NCI-H446 (cell line): ENCODE measurements at regions not wholly inside any gene's neighbourhood (a gene's known extent, or its start where the extent isn't known, plus 50 kb on each side); places are given as distances from the start of the nearest gene placed in this dataset.
A peak's percentile ranks its signal among the peaks of the same experiment; 100 is the strongest.

Experiments
- DNase-seq, 2 experiments: peaks; one replicate each; lab custom pipeline; 2025; lab: John Stamatoyannopoulos, UW

DNA sequence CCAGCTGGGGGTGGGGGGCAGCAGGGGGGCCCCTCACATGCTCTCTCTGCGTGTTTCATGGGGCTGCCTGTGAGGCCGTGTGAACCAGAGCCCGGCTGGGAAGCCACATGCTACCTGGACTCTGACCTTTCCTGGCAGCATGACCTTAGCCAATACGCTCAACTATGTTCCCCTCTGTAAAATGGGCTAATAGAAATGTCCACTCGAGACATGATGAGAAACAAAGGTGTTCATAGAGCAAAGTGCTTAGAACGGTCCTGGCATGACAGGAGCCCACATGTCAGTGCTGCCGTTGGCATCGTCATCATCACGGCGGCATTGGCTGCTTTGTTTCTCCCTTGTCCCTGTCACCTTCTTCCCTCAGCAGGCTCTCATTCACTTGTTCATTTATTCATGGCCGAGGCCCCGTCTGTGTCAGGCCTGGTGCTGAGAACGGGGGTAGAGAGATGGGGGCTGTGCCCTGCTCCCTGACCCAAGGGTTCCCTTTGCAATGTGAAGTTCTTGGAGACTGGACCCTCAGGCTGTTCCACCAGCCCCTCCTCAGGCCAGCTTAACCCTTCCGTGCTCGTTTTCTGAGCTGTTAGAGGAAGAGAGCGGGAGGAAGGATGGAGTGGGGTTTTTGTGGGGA, 291.4 kb downstream of the SEC14L1 start:
- DNase-seq, result no peak

DNA sequence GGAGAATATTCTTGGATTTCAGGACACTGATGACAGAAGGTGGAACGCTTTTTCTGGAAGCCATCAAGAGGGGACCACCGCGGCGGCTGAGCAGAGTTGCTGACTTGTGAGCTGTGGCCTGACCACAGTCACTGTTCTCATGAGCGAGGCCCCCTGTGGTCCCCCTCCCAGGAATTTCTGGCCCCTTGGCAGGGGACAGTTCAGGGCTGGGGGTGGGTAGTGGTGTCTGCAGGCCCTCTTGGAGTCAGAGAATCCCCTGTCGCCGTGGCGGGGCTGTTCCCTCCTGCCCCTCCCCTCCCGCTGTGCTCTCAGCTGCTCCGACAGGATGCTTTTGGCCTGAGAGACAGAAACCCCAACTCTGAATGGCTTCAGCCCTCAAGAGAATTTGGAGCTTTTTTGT, 292.0 kb downstream of the SEC14L1 start:
- DNase-seq, result no peak

DNA sequence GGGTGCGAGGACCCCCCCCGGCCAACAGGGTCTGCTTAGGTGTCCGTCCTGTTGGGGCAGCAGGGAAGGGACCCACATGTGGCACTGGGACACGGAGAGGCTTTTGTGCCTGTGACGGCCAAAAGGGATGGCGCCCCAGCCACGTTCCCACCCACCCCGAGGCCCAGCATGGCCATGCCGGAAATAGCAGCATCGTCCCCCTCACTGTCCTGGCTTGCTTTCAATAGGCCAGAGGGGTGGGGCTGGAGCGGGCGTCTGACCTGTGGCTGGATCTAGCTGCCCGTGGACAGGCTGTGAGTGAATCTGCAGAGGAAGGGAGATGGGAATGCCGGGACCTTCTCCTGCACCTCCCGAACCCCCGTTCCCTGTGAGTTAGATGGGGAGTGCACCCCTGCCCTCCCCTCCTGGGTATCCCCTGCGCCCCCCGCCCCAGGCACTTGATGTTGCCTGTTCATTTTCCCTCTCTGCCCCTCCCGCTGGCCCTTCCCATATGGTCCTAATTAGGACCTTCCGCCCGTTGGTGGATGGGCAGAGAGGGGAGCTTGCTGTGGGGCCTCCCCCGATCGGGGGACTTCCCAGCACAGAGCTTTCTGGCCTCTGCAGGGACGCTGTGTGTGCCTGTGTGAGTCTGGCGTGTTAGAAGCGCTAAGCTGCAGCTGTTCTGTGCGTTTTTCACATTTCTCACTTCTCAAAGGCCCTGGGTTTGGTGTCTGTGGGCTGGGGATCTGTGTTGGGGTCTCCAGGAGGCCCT, 292.8 kb downstream of the SEC14L1 start:
- DNase-seq, result no peak

DNA sequence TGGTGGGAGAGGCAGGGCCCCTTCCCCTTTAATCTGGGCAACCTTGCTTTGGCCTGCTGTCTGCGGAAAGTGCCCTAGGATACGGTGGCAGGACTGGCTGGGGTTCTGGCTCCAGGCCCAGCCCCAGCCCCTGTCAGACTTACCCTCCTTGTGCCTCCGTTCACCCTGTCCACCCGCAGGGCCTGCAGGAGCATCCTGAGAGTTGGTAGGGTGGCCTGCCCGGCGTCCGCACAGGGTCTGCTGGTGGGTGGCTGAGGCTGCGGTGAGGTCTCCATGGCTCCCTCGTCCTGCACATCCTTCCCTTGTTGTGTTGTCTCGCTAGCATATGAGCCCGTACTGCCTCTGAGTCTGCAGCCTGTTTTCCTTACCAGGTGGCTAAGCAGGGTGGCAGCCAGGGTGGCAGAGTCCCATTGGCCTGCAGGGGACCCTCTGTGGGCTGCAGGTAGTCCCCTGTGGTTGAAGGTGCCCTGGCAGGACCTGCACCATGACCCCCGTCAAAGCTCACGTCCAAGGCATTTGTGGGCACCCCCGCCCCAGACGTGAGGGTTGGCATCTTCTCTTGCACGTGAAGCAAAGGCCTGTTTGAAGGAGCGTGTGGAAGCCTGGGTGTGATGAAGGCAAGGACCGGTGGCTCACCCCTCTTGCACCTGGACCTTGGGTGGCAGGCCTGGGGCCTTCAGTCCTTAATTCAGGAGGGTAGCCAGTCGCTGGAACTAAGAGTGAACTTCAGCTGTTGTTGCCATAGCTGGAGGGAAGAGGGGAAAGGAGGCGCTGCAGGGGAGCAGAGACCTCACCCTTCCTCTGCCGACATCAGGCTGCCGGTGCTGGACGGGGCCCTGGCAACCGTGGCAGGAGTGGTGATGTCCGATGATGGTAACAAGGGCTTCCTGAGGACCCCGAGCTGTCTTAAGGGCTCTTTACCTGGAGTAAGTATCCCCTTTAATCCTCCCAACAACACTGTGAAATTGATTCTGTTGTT, 293.7 kb downstream of the SEC14L1 start:
- DNase-seq, result no peak

DNA sequence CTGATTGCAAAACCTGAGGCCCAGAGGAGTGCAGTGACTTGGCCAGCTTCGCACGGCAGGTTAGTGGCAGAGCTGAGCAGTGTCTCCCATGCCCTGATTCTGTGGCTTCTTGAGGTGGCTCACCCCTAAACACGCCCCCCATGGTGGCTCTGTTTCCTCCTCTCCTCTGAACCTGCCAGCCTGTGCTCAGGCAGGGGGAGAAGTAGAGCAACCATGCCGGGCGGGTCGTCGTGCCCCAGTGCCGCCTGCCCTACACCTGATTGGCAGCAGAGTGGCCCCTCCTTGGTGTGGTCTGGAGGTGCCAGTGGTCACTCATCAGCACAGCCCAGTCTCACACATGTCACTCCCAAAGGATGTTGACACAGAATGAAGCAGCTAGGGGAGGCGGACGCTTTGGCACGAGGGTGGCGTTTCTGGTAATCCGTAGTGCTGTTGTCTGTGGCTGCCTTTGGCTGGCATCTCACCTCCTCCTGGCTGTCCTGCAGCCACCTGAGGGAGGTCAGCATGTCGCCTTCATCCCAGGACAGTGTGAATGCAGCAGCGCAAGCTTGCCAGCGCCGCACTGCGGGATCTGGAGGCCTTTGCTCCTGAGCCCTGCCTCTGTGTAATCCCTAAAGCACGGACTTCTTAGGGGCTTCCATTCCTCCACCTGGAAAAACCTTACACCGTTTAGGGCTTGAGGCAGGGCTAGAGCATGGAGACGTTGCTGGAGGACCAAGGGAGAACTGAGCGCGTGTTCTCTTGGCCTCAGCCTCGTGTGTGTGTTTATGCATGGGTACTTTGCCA, 294.7 kb downstream of the SEC14L1 start:
- no peak for DNase-seq

DNA sequence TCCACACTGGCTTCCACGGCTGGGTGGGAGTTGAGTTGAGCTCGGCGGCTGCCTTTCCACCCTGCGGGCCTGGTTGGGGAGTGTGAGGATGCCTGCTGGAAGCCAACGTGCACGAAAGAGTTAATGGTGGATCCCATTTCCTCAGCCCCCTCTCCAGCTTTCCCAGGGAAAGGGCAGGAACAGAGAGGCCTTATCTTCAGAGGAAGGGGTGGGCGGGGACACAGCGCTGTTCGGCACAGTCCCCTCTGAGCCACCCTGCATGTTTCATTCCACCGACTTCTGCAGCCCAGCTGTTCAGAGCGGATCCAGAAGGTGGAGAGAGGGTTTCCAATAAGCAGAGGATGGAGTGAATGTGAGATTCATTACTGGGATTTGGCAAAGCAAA, 295.3 kb downstream of the SEC14L1 start:
- peak; percentile 62 to 88 for DNase-seq

DNA sequence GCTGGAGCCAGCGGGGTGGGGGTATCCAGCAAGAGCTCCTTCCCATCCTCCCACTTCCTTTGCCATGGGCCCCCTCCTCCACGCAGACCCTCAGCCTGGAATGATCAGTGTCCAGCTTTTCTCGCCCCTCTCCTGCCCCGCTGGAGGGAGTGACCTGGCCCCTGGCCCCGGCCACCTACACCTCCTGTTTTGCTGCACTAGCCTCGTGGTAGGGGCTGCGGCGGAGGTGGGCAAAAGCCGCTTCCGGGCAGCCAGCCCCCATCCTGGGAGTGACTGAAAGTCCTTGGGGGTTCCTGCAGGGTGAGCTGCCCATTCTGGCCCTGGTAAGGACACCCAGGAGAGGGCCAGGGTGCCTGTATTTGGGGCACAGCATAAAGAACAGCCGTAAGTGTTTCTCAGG, 295.7 kb downstream of the SEC14L1 start:
- DNase-seq, result no peak

DNA sequence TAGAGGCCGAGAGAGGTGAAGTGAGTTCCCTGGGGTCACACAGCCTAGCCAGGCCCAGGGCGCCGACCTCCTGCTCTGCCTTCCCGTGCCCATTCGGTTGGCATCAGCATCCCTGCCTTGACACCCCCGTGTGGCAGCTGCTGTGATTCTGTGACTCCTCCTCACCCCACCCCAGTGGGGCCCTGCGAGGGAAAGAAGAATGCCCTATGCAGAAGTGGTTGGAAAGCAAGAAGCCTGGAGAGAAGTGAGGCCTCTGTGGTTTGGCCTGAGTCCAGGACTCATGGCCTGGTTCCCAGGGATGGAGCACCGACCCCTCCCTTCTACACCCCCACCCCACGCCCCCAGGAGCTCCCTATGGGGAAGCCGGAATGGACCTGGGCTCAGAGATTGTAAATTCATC, 296.2 kb downstream of the SEC14L1 start:
- peak; percentile 63 to 91 for DNase-seq

DNA sequence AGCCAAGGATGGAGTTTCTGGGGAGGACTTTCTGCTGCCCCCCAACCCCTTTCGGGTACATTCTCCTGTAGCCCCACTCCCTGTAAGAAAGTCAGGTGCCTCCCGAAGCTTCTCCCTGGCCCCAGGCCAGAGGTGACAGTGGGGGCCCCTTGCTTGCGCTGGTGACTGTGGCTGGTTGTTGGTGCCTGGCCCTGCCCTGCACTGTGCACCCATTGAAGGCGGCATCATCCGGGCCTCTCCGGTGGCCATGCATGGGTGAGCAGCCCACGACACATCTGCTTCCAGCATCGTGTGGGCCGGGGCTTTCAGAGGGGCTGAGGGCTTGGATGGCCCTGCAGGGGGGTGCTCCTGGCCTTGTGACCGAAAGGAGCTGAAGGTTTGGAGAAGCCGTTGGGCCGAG, 297.0 kb downstream of the SEC14L1 start:
- DNase-seq, result no peak

DNA sequence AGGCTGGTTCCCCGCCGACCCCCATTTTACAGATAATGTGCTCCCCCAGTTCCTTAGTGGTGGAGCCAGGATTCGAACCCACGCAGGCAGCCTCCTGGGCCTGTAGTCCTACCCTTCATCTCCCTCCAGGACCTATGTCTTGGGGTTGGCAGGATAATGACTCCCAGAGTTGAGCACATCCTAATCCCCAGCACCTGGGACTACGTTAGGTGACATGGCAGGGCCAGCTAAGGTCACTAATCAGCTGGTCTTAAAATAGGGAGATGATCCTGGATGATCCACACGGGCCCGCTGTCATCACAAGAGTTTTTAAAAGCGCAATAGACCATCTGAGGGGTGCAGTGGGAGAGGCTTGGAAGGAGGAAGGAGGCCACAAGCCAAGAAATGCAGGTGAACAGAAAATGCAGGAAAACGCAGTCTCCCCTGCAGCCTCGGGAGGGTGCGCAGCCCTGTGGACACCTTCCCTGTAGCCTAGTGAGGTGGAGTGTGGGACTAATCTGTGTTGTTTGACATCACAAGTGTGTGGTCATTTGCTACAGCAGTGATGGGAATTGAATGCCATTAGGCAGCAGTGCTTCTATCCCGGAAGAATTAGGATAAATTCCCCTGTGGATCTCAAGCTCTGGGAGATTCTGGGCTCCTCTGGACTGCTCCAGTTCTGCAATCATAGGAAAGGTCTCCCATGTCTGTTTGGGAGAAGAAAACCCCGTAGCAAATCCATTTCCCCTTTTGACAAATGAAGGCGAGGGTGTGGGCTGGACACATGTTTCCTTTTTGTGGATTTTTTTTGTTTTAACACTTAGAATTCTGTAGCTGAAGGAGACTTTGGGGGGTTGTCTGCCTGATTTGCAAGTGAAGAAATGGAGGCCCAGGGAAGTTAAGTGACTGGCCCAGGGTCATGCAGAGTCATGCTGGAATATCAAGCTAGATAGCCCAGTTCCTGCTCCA, 297.7 kb downstream of the SEC14L1 start:
- no peak for DNase-seq

DNA sequence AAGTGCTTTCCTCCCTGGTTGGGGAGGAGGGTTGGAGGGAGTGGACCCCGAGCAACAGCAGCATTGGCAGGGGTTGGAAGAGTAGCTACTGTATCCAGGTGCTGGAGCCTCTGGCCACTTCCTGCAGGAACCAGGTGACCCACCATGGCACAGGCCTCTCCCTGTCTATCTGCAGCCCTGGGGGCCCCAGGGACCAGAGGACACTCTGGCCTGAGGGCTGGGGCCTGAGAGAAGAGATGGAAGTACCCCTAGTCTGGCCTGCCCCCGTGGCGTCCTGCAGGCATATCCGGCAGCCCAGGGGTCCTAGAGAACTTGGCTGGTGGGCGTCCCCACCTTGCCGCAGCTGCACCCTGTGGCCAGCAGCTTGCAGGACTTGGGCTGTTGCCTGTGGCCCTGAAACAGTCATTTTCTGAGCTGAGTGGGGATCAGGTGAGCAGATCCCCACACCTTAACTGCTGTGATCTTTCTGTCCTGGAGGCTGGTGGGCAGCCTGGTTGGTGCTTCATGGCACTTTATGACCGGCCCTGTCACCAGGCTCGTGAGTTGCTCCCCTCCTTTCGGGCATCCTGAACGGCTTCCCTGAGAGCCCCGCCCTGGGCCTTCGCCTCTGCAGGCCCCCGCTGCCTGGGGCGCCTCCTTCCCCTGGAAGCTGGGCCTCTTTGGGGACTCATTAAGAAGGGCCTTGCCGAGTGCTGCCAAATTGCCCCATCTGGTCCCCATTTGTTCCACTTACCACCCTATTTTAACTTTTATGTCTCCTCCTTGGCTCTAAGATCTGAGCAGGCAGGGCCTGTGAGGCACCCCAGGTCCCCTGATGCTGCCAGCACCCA, 298.6 kb downstream of the SEC14L1 start:
- DNase-seq, result peak; percentile 28 to 75

DNA sequence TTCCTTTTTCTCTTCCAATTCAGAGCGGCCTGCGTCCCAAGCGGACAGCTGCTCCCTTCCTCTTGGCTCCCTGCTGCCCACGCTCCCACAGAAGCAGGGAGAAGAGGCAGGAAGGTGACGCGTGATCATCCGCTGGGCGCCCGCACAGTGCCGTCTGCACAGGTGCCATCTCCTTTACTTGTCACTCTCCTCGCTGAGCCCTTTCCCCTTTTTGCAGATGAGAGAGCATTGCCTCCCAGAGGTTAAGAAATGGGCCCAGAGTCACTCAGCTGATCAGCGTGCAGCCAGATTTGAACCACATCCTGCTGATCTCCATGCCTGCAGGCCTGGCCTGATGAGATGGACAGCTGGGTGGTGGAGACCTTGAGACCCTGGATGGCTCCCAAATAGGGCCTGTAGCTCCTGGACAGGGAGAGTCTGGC, 299.8 kb downstream of the SEC14L1 start:
- peak in 1 of 2 experiments; percentile 60 for DNase-seq

DNA sequence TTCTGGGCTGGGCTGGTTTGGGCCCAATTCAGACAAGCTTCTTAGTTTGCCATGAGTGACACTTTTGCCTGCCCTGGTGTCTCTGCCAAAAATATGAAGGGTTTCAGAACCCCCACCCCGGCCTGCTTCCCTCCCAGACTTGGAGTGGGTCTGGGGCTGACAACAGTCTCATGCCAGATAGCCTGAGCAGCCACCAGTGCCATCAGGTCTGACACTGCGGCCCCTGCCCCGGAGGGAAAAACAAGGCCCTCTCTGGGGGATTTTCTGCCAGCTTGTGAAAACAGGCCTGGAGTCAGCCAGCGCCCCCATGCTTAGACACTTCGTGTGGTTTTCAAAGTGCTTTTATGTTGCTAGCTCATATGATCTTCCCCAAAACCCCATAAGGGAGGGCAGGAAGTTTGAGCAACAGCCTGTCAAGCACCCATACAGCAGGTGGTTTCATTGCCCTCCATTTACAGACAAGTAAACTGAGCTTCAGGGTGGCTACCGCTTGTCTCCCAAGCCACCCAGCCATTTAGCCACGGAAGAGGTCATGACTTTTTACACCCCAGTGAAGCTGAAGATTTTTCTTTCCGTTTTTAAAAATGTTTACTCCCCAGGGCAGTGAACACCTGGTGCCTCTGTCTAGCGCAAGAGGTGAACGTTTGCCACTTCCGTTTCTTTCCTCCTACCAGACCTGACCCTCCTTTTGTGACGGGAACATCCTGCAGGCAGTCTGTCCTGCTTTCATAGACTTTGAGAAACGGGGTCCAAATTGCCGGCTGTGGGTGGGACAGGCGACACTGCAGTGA, 300.6 kb downstream of the SEC14L1 start:
- DNase-seq, result peak in 1 of 2 experiments; percentile 70

DNA sequence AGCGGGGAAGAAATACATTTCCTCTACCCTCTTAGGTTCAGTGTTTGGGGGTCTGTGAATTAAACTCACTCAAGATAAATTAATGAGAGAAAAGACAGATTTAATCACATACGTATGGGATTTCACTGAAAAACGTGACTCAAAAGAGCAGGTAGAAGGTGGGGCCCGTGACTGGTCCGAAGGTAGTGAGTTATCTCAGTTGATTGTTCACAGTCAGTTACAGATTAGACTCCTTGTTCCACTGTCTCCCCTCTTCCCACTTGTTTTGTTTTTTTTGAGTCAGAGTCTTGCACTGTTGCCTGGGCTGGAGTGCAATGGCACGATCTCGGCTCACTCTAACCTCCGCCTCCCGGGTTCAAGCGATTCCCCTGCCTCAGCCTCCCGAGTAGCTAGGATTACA, 301.2 kb downstream of the SEC14L1 start:
- no peak for DNase-seq

DNA sequence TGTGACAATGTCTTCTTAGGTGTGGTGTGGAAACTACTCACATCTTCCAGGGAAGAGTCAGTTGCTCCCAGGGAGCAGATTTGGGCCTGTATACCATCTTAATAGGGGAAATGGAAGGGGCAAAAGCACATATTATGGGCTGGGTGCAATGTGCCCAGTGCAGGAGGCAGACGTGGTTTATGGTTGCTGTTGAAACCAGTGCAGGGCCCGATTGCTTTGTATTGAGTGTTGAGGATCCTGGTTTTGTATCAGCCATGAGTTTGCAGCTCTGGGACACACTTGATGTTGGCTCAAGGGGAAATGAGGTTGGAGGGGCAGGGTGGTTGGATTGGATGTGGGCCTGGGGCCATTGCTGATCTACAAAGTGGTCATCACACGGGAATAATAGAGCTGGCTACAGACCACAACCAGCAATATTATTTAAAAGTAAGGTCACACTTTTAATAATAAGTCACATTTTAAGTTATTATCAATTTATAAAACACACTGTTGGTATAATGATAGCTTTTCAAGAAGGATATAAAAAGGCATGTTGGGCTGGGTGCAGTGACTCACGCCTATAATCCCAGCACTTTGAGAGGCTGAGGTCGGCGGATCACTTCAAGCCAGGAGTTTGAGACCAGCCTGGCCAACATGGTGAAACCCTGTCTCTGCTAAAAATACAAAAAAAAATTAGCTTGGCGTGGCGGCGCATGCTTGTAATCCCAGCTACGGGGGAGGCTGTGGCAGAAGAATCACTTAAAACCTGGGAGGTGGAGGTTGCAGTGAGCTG, 302.4 kb downstream of the SEC14L1 start:
- no peak for DNase-seq

DNA sequence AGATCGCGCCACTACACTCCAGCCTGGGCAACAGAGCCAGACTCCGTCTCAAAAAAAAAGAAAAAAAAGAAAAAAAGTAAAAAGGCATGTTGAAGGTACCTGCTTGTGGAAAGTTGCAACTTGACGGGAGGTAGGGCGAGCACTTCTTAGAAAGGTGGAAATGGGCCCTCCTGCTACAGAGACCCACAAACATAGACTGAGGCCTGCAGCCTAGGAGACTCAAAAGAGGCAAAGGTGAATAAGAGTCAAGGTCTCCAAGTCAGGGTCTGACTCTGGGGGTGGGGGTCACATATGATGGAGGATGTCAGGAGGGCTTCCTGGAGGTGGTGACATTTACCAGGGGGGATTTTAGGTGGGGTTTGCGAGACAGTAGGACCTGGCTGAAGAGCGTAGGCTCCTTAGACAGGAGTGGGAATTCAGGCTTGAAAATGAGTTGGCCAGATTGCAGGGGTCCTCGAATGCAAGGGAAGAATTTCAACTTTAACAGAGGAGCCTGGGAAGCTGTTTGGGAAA, 303.0 kb downstream of the SEC14L1 start:
- DNase-seq, result no peak

DNA sequence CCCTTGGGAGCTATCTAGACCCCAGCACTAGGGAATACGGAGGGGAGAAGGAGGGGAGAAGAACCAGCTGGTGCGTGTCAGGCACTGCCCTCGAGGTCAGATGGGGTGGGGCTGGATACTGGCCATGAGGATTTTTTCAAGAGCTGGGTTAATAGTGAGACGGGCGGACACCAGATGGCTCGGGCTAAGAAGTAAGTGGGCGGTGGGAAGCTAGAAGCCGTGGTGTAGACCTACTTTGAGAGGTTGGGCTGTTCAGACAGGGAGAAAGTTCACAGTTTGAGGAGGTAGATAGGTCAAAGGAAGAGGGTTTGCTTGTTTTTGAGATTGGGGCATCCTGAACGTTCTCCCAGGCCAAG, 303.8 kb downstream of the SEC14L1 start:
- DNase-seq, result peak; percentile 58 to 76
